Ishikawa (cell line): ENCODE measurements at regions not wholly inside any gene's neighbourhood (a gene's known extent, or its start where the extent isn't known, plus 50 kb on each side); places are given as distances from the start of the nearest gene placed in this dataset.

Experiments used
- CEBPB ChIP-seq: IDR thresholded peaks from 2 replicates; pipeline ENCODE4 v1.6.1; 2012
- CREB1 ChIP-seq: IDR thresholded peaks from 2 replicates; pipeline ENCODE4 v1.6.1; 2012; ENCODE audit warnings: low read depth
- EGR1 ChIP-seq: IDR thresholded peaks from 2 replicates; pipeline ENCODE4 v1.6.1; 2012
- FOXM1 ChIP-seq: IDR thresholded peaks from 2 replicates; pipeline ENCODE4 v1.6.1; 2012; ENCODE audit warnings: low read depth, borderline replicate concordance
- NFIC ChIP-seq: IDR thresholded peaks from 2 replicates; pipeline ENCODE4 v1.6.1; 2012
- TAF1 ChIP-seq: IDR thresholded peaks from 2 replicates; pipeline ENCODE4 v1.6.1; 2012; ENCODE audit warnings: low read depth, mild to moderate bottlenecking
- TEAD4 ChIP-seq: IDR thresholded peaks from 2 replicates; pipeline ENCODE4 v1.6.1; 2012
- YY1 ChIP-seq: IDR thresholded peaks from 2 replicates; pipeline ENCODE4 v1.6.1; 2012; ENCODE audit warnings: low read depth
- TF ChIP-seq, protein P1 (sequence below): IDR thresholded peaks from 2 replicates; pipeline ENCODE4 v1.6.1; 2012; ENCODE audit warnings: low read depth, mild to moderate bottlenecking

DNA sequence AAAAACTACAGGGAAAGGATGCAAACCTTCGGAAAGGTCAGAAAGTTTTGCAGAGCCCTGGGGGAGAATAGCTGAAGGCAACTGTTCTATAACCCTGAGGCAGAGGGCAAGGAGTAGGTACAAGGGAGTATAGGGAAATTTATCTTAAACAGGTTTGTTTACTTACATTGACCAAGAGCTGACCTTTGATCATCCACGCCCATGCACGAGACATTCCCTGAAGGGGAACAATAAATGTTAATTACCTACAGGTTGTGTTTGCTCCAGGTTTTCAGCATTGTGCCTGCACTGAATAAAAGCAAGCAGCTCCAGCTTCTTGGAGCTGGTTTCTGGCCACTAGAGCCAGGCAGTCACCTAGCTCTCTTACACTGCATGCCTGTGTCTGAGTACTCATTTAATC lies 524.5 kb upstream of the TGFBR2 start:
- no peak for TF ChIP-seq TAF1
- TF ChIP-seq, protein P1, sequence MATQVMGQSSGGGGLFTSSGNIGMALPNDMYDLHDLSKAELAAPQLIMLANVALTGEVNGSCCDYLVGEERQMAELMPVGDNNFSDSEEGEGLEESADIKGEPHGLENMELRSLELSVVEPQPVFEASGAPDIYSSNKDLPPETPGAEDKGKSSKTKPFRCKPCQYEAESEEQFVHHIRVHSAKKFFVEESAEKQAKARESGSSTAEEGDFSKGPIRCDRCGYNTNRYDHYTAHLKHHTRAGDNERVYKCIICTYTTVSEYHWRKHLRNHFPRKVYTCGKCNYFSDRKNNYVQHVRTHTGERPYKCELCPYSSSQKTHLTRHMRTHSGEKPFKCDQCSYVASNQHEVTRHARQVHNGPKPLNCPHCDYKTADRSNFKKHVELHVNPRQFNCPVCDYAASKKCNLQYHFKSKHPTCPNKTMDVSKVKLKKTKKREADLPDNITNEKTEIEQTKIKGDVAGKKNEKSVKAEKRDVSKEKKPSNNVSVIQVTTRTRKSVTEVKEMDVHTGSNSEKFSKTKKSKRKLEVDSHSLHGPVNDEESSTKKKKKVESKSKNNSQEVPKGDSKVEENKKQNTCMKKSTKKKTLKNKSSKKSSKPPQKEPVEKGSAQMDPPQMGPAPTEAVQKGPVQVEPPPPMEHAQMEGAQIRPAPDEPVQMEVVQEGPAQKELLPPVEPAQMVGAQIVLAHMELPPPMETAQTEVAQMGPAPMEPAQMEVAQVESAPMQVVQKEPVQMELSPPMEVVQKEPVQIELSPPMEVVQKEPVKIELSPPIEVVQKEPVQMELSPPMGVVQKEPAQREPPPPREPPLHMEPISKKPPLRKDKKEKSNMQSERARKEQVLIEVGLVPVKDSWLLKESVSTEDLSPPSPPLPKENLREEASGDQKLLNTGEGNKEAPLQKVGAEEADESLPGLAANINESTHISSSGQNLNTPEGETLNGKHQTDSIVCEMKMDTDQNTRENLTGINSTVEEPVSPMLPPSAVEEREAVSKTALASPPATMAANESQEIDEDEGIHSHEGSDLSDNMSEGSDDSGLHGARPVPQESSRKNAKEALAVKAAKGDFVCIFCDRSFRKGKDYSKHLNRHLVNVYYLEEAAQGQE, result no peak
- TF ChIP-seq YY1, result no peak
- TF ChIP-seq FOXM1, result no peak
- TF ChIP-seq NFIC, result no peak
- TF ChIP-seq TEAD4, result no peak
- no peak for TF ChIP-seq EGR1
- TF ChIP-seq CEBPB, result no peak
- TF ChIP-seq CREB1, result no peak
